Small intestine (tissue), 7 donors: ENCODE measurements at regions not wholly inside any gene's neighbourhood (a gene's known extent, or its start where the extent isn't known, plus 50 kb on each side); places are given as distances from the start of the nearest gene placed in this dataset.

Experiments
- DNase-seq, 2 donors: peaks; one replicate each; pipeline versions ENCODE4 v3.0.0 to v3.0.0-alpha.2; 2013
- FAIRE-seq: peaks from 2 replicates; lab custom pipeline; 2012; peaks lifted over from hg19 to GRCh38; lab: Jason Lieb, UNC
- H3K27ac ChIP-seq, 3 donors: one replicate each; pipeline ENCODE4 v1.5.1; 2013; ENCODE audit warnings: low read length in 2 of 3, mild to moderate bottlenecking in 2 of 3, control low read depth in 1 of 3, inconsistent platforms in 1 of 3, low read depth in 1 of 3, moderate library complexity in 1 of 3
- H3K27me3 ChIP-seq, 3 donors: one replicate each; pipeline ENCODE4 v1.6.1; 2013; ENCODE audit warnings: low read length in 3 of 3, inconsistent platforms in 1 of 3; ENCODE audit not compliant: control insufficient read depth in 3 of 3, insufficient read depth in 3 of 3
- H3K36me3 ChIP-seq, 3 donors: one replicate each; pipeline ENCODE4 v1.6.1; 2013; ENCODE audit warnings: low read length in 3 of 3, inconsistent platforms in 1 of 3, low read depth in 1 of 3, mild to moderate bottlenecking in 1 of 3, moderate library complexity in 1 of 3; ENCODE audit not compliant: control insufficient read depth in 3 of 3, insufficient read depth in 2 of 3
- H3K4me1 ChIP-seq, 3 donors: one replicate each; pipeline ENCODE4 v1.6.1; 2013; ENCODE audit warnings: low read length in 2 of 3, inconsistent platforms in 1 of 3, low read depth in 1 of 3, mild to moderate bottlenecking in 1 of 3, moderate library complexity in 1 of 3; ENCODE audit not compliant: control insufficient read depth in 3 of 3, insufficient read depth in 2 of 3
- H3K4me3 ChIP-seq, 3 donors: one replicate each; pipeline ENCODE4 v1.5.1; 2013; ENCODE audit warnings: low read length in 3 of 3, control low read depth in 1 of 3, inconsistent platforms in 1 of 3, low read depth in 1 of 3, mild to moderate bottlenecking in 1 of 3, moderate library complexity in 1 of 3
- H3K9me3 ChIP-seq, 2 donors: one replicate each; pipeline ENCODE4 v1.6.1; 2013; ENCODE audit warnings: low read depth in 1 of 2, low read length in 1 of 2; ENCODE audit not compliant: control insufficient read depth in 2 of 2, insufficient read depth in 1 of 2
- WGBS, 3 donors: extraction: QIAGEN DNeasy Blood & Tissue Kit; methylation state at CpG; one replicate each; pipeline ENCODE4 v1.1.7; 2013; 5-methylcytosine and 5-hydroxymethylcytosine counted together
- donor health status: healthy with polysubstance abuse.
- donor health status: control.
- donor health status: control.
- donor health status: Bipolar disorder and iron deficiency.
- donor health status: healthy.

- no peak for DNase-seq
- no peaks in the 10 kb centered on the region for H3K36me3 ChIP-seq
- H3K27me3 ChIP-seq, result peaks cover 0 to 10% (median 2%) of the 10 kb centered on the region in 3 donors
- H3K4me3 ChIP-seq, result no peak overlapping the region
- H3K27ac ChIP-seq, result no peak overlapping the region
- no peaks in the 10 kb centered on the region for H3K4me1 ChIP-seq
- no peaks in the 10 kb centered on the region for H3K9me3 ChIP-seq
- no peak for FAIRE-seq
- 90 to 94% (median 94%) methylated on average over 6 of the region's 6 CpGs for WGBS, 3 donors
Measured at GRCh38 chr15:59940456-59940855, 63.7 kb upstream of the FOXB1 start.

- DNase-seq, result no peak
- no peak for FAIRE-seq
- peaks cover 0 to 10% (median 0%) of the 10 kb centered on the region in 3 donors for H3K27me3 ChIP-seq
- H3K4me1 ChIP-seq, result no peaks in the 10 kb centered on the region
- H3K4me3 ChIP-seq, result no peak overlapping the region
- WGBS, 3 donors, result 50 to 57% (median 51%) methylated on average over 8 of the region's 8 CpGs
- H3K9me3 ChIP-seq, result no peaks in the 10 kb centered on the region
- no peak overlapping the region for H3K27ac ChIP-seq
- no peaks in the 10 kb centered on the region for H3K36me3 ChIP-seq
Measured at GRCh38 chr15:59936741-59937140, 67.4 kb upstream of the FOXB1 start.

GRCh38 chr15:59933607-59934006 lies 70.5 kb upstream of the FOXB1 start:
- peaks cover 0 to 10% (median 0%) of the 10 kb centered on the region in 3 donors for H3K27me3 ChIP-seq
- H3K27ac ChIP-seq, result no peak overlapping the region
- FAIRE-seq, result no peak
- WGBS, 3 donors, result 64 to 72% (median 69%) methylated on average over 4 of the region's 4 CpGs
- no peak overlapping the region for H3K4me3 ChIP-seq
- no peaks in the 10 kb centered on the region for H3K36me3 ChIP-seq
- H3K4me1 ChIP-seq, result no peaks in the 10 kb centered on the region
- H3K9me3 ChIP-seq, result no peaks in the 10 kb centered on the region
- no peak for DNase-seq

DNA sequence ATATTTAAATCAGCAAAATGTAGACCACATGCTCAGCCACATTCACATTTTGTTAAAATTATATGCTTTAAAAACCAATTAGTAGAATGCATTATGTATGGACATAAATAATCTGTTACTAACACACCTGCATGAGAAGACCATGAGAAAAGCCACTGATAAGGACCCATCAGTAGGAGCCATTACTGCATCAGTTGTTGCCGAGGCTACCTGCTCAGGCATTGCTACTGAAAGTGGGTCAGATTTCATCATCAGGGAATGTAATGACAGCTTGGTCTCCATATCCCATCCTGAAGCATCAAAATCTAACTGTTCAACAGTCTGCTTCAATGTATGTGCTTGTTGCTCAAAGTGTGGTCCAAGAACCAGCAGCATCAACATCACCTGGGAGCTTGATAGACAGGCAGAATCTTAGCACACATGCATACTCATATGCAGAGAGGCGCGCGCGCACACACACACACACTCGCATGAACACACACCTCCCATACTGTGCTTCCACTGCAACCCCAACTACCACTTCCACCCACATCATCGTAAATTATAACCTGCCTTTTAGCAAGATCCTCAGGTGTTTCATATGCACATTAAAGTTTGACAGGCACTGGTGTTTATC lies 72.4 kb upstream of the FOXB1 start:
- H3K36me3 ChIP-seq, result no peaks in the 10 kb centered on the region
- FAIRE-seq (no peak), DNase-seq (no peak)
- 91 to 92% (median 91%) methylated on average over 7 of the region's 7 CpGs for WGBS, 3 donors
- H3K27me3 ChIP-seq, result peaks cover 0 to 4% (median 0%) of the 10 kb centered on the region in 3 donors
- H3K9me3 ChIP-seq, result no peaks in the 10 kb centered on the region
- H3K27ac ChIP-seq, result no peak overlapping the region
- no peak overlapping the region for H3K4me3 ChIP-seq
- H3K4me1 ChIP-seq, result no peaks in the 10 kb centered on the region

- no peaks in the 10 kb centered on the region for H3K36me3 ChIP-seq
- WGBS, 3 donors, result 76 to 80% (median 76%) methylated on average over 8 of the region's 8 CpGs
- H3K27me3 ChIP-seq, result peaks cover 0 to 2% (median 0%) of the 10 kb centered on the region in 3 donors
- no peak overlapping the region for H3K4me3 ChIP-seq
- FAIRE-seq (no peak), DNase-seq (no peak)
- no peaks in the 10 kb centered on the region for H3K9me3 ChIP-seq
- H3K27ac ChIP-seq, result no peak overlapping the region
- H3K4me1 ChIP-seq, result no peaks in the 10 kb centered on the region
Measured at GRCh38 chr15:59924812-59925522, 79.1 kb upstream of the FOXB1 start.

DNA sequence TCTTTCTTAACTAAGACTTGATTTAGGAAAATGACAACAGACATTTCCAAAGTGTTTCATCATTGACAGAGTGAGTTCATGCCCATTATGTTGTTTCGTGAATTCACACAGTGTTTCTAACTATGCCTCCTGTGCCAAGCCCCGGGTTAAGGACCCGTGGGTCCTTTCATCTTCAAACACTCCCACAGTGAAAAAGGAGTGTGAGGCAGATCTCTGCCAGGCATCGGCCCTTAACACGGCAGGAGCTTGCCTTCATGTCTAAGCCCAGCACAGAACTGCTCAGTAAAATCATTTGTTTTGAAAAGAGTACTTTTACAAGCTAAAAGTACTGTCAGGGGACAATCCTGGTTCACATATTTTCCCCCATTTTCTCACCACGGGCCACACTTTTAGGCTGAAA lies 80.0 kb upstream of the FOXB1 start:
- 71 to 80% (median 77%) methylated on average over 6 of the region's 6 CpGs for WGBS, 3 donors
- no peaks in the 10 kb centered on the region for H3K4me1 ChIP-seq
- no peak overlapping the region for H3K4me3 ChIP-seq
- H3K27ac ChIP-seq, result no peak overlapping the region
- DNase-seq, result no peak
- no peaks in the 10 kb centered on the region for H3K36me3 ChIP-seq
- H3K9me3 ChIP-seq, result no peaks in the 10 kb centered on the region
- FAIRE-seq, result no peak
- H3K27me3 ChIP-seq, result peaks cover 0 to 2% (median 0%) of the 10 kb centered on the region in 3 donors

DNA sequence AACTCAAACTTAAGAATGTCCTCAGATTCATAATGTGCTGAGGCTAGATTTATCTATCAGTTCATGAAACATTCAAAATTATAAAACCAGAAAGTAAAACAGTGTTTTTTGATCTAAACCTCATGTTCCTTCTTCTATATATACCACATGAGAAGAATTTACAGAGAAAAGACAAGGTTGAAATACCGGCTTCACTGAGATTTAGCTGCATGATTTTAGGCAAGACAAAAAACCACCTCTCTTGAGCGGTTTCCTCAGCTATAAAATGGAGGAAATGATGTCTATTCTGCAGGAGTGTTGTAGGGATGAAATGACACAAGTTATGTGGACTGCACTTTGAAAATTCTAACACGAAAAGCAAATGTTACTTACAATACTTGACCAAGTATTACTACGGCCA lies 80.6 kb upstream of the FOXB1 start:
- Histone ChIP-seq H3K4me1 (no peaks in the 10 kb centered on the region), H3K4me3 (no peak overlapping the region), H3K27me3 (peaks cover 0 to 2% (median 0%) of the 10 kb centered on the region in 3 donors), H3K9me3 (no peaks in the 10 kb centered on the region), H3K27ac (no peak overlapping the region), H3K36me3 (no peaks in the 10 kb centered on the region)
- no peak for DNase-seq
- 85 to 89% (median 87%) methylated on average over 4 of the region's 4 CpGs for WGBS, 3 donors
- no peak for FAIRE-seq

DNA sequence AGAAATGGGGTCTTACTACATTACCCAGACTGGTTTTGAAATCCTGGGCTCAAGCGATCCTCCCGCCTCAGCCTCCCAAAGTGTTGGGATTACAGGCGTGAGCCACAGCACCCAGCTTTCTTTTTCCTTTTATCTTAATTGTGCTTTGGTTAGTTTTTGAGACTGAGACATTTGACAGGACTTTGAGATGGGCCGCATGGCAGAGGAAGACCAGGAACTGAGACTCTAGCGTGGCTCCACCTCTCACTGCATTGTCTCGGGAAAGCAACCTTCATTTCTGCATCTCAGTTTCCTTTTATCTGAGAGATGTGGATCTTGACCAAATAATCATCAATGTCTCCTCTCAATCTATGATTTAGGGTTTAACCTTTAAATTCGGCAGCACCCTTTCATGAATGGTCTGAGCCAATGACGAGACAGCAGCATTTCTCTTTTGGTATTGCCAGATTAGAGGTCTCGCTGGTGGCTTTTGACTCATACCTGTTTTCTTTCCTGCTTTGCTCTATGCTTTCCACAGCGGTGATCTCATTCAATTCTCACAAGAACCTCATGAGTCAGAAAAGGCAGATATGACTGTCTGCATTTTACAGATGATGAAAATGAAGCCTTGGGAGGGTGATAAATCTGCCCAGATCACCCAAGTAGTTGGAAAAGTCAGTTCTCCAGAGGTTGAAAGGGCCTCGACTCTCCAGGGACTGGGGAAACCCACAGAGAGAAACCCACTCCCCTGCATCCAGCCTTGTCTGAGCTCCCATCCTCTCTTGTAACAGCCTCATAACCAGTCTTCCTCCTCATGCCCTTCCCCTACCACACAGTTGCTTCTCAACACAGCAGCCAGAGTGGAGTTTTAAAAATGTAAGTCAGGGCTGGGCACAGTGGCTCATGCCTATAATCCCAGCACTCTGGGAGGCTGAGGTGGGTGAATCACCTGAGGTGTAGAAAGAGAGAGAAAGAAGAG lies 84.8 kb upstream of the FOXB1 start:
- no peaks in the 10 kb centered on the region for H3K27me3 ChIP-seq
- no peaks in the 10 kb centered on the region for H3K9me3 ChIP-seq
- no peaks in the 10 kb centered on the region for H3K4me1 ChIP-seq
- no peak overlapping the region for H3K4me3 ChIP-seq
- DNase-seq (no peak), FAIRE-seq (no peak)
- no peak overlapping the region for H3K27ac ChIP-seq
- WGBS, 3 donors, result 74 to 86% (median 74%) methylated on average over 11 of the region's 11 CpGs
- H3K36me3 ChIP-seq, result no peaks in the 10 kb centered on the region
